NB4 (cell line): ENCODE measurements at regions not wholly inside any gene's neighbourhood (a gene's known extent, or its start where the extent isn't known, plus 50 kb on each side); places are given as distances from the start of the nearest gene placed in this dataset.

Source experiments
- DNase-seq: peaks from one replicate; pipeline ENCODE4 v3.0.0; 2010; ENCODE audit warnings: low read depth
- H3K4me3 ChIP-seq: one replicate; pipeline ENCODE4 v1.5.1; 2011; ENCODE audit warnings: mild to moderate bottlenecking, low read depth, low read length, moderate library complexity
- MAX ChIP-seq: IDR thresholded peaks from 2 replicates; pipeline ENCODE4 v1.6.1; 2011; ENCODE audit warnings: low read depth, low read length
- MYC ChIP-seq: IDR thresholded peaks from 2 replicates; pipeline ENCODE4 v1.6.1; 2011; ENCODE audit warnings: low read depth, low read length
- POLR2A ChIP-seq: IDR thresholded peaks from 2 replicates; pipeline ENCODE4 v1.6.1; 2011; ENCODE audit warnings: mild to moderate bottlenecking; ENCODE audit not compliant: insufficient read length; ENCODE audit errors: extremely low read depth
- TF ChIP-seq, protein P1 (sequence below): IDR thresholded peaks from one replicate; pipeline ENCODE4 v1.5.1; 2012; ENCODE audit warnings: low read depth, low read length

DNA sequence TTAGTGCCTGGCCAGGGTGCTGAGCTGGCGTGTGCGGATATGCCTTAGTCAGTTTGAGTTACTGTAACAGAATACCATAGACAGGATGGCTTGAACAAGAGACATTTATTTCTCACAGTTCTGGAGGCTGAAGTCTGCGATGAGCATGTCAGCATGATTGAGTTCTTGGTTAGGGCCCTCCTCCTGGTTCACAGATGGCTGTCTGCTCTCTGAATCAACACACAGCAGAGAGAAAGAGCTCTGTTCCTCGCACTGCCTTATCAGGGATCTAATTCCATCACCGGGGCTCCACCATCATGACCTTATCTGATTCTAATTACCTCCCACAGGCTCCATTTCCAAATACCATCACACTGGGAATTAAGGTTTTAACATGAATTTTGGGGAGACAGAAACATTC, 386.6 kb upstream of the DPH6 start:
- no peak for DNase-seq
- H3K4me3 ChIP-seq: no peak overlapping the region
- TF ChIP-seq, protein P1, sequence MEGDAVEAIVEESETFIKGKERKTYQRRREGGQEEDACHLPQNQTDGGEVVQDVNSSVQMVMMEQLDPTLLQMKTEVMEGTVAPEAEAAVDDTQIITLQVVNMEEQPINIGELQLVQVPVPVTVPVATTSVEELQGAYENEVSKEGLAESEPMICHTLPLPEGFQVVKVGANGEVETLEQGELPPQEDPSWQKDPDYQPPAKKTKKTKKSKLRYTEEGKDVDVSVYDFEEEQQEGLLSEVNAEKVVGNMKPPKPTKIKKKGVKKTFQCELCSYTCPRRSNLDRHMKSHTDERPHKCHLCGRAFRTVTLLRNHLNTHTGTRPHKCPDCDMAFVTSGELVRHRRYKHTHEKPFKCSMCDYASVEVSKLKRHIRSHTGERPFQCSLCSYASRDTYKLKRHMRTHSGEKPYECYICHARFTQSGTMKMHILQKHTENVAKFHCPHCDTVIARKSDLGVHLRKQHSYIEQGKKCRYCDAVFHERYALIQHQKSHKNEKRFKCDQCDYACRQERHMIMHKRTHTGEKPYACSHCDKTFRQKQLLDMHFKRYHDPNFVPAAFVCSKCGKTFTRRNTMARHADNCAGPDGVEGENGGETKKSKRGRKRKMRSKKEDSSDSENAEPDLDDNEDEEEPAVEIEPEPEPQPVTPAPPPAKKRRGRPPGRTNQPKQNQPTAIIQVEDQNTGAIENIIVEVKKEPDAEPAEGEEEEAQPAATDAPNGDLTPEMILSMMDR: no peak
- TF ChIP-seq MYC (no peak), MAX (no peak), POLR2A (no peak)

- DNase-seq: no peak
- no peak overlapping the region for H3K4me3 ChIP-seq
- TF ChIP-seq POLR2A (no peak), MYC (no peak), MAX (no peak)
- TF ChIP-seq, protein P1: no peak
These were observed 387.6 kb upstream of the DPH6 start for GRCh38 chr15:35933531-35933930.

DNA sequence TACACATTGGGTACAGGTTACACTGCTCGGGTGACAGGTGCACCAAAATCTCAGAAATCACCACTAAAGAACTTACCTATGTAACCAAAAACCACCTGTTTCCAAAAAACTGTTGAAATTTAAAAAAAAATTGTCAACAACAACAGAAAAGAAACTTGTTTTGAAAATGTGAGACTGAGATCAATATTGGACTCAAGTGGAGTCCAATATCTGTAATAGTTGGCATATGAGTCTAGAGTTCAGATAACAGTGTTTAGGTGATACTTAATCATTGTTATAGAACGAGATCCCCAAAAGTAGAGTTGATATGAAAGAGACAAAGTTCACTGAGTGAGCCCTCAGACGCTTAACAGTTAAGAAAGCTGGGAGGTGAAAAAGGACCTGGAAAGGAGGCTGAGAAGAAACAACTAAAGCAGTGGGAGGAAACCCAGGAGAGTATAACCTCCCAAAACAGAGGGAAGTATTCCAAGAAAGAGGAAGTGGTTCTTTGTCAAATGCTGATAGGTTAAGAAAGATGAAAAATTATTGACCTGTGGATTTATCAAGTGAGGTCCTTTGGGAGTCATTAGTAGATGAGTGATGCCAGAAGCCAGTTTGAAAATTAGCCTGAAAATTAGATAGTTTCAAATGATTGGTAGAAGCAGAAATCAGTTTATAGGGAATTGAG, 388.6 kb upstream of the DPH6 start:
- no peak overlapping the region for H3K4me3 ChIP-seq
- TF ChIP-seq MYC: no peak
- TF ChIP-seq, protein P1: no peak
- no peak for TF ChIP-seq MAX
- no peak for TF ChIP-seq POLR2A
- no peak for DNase-seq

DNA sequence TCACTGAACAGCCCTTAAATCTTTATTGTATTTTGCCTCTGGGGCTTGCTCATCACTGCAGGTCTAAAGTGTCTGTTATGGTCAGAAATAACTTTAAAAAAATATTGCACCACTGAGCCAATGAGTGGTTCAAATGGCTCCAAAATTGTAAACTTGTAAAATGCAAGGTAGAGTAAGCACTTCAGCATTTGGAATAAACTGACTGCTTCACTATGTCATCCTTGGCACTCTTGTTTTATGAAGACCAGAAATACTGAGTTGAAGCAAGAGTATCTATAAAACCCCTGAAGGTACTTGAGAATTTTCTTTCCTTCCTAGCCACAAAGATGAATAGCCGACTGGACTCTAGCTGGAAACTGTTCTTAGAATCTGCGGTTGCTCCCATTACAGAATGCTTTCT, 390.3 kb upstream of the DPH6 start:
- TF ChIP-seq POLR2A: no peak
- TF ChIP-seq, protein P1: no peak
- no peak for TF ChIP-seq MYC
- TF ChIP-seq MAX: no peak
- no peak overlapping the region for H3K4me3 ChIP-seq
- no peak for DNase-seq

DNA sequence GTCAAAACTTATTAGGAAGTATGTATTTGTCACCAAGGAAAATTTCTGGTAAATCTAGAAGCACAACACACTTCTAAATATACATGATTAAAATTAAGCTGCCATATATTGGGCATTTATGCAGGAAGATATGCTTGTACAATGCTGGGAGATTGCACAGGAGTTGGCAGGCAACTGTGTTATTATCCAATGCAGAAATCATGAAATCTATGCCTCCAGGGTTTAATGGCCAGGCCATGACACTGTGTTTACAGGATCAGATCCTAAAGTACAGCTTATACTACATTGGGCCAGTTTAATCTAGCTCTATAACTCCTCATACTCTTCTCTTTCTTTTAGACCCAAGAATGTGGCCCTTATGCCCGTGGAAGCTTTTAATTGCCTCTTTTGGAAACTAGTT, 391.4 kb upstream of the DPH6 start:
- no peak overlapping the region for H3K4me3 ChIP-seq
- DNase-seq: no peak
- TF ChIP-seq MYC: no peak
- no peak for TF ChIP-seq POLR2A
- TF ChIP-seq MAX: no peak
- TF ChIP-seq, protein P1: no peak
